ENCODE measurements at regions not wholly inside any gene's neighbourhood (a gene's known extent, or its start where the extent isn't known, plus 50 kb on each side); places are given as distances from the start of the nearest gene placed in this dataset.
A peak's percentile ranks its signal among the peaks of the same experiment; 100 is the strongest.

DNA sequence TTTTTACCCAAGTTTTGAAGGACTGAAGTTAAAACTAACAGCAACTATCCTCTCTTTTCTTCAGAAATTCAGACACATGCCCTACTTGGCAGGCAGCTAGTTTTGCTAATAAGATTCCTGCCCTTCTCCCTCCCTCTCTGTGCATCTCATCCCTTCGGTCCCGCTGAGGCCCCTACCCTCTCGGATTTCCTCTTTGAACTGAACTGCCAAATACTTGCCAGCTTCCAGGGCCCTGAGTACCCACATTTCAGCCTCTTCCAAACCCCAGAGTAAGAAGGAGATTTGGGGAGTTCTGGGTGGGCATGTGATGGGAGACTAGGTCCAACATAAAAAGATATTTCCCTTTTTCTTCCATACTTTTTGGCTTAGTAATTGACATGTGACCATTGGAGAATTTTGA lies 116.5 kb upstream of the JUN start:
- H3K36me3 ChIP-seq (ENCODE audit: low read depth) = no peaks in the 10 kb centered on the region
- peaks cover 4% of the 10 kb centered on the region for H3K4me1 ChIP-seq (ENCODE audit: insufficient read depth, poor library complexity, severe bottlenecking)
- no peaks in the 10 kb centered on the region for H3K9me3 ChIP-seq (ENCODE audit: severe bottlenecking)
- peak overlapping the region; percentile 74 for H3K27ac ChIP-seq (ENCODE audit: poor library complexity, severe bottlenecking)
- no peak overlapping the region for H3K4me3 ChIP-seq (ENCODE audit: severe bottlenecking)
- DNase-seq (ENCODE audit: low spot score) (no peak), ATAC-seq (ENCODE audit: low read depth) (no peak)
- TF ChIP-seq, protein P1, sequence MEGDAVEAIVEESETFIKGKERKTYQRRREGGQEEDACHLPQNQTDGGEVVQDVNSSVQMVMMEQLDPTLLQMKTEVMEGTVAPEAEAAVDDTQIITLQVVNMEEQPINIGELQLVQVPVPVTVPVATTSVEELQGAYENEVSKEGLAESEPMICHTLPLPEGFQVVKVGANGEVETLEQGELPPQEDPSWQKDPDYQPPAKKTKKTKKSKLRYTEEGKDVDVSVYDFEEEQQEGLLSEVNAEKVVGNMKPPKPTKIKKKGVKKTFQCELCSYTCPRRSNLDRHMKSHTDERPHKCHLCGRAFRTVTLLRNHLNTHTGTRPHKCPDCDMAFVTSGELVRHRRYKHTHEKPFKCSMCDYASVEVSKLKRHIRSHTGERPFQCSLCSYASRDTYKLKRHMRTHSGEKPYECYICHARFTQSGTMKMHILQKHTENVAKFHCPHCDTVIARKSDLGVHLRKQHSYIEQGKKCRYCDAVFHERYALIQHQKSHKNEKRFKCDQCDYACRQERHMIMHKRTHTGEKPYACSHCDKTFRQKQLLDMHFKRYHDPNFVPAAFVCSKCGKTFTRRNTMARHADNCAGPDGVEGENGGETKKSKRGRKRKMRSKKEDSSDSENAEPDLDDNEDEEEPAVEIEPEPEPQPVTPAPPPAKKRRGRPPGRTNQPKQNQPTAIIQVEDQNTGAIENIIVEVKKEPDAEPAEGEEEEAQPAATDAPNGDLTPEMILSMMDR (IDR thresholded peaks at IDR 0.05; ENCODE audit: poor library complexity, severe bottlenecking) = no peak
- no peaks in the 10 kb centered on the region for H3K27me3 ChIP-seq (ENCODE audit: insufficient read depth, poor library complexity, severe bottlenecking)

- no peak for DNase-seq (ENCODE audit: low spot score)
Measured at GRCh38 chr1:58901008-58901407, 117.2 kb upstream of the JUN start.

GRCh38 chr1:58902830-58903513 lies 119.1 kb upstream of the JUN start:
- H3K4me3 ChIP-seq (ENCODE audit: severe bottlenecking) = peak overlapping the region; percentile 26
- no peak for DNase-seq (ENCODE audit: low spot score)
- H3K27ac ChIP-seq (ENCODE audit: poor library complexity, severe bottlenecking) = peak overlapping the region; percentile 74
- H3K27me3 ChIP-seq (ENCODE audit: insufficient read depth, poor library complexity, severe bottlenecking) = no peaks in the 10 kb centered on the region
- no peaks in the 10 kb centered on the region for H3K9me3 ChIP-seq (ENCODE audit: severe bottlenecking)
- H3K36me3 ChIP-seq (ENCODE audit: low read depth) = no peaks in the 10 kb centered on the region
- no peak for ATAC-seq (ENCODE audit: low read depth)
- H3K4me1 ChIP-seq (ENCODE audit: insufficient read depth, poor library complexity, severe bottlenecking) = peaks cover 4% of the 10 kb centered on the region
- TF ChIP-seq, protein P1 (IDR thresholded peaks at IDR 0.05; ENCODE audit: poor library complexity, severe bottlenecking) = no peak

More at GRCh38 chr1:58901008-58901407, 117.2 kb upstream of the JUN start:
- Histone ChIP-seq H3K36me3 (ENCODE audit: low read depth) (no peaks in the 10 kb centered on the region), H3K27ac (ENCODE audit: poor library complexity, severe bottlenecking) (peak overlapping the region; percentile 74), H3K4me1 (ENCODE audit: insufficient read depth, poor library complexity, severe bottlenecking) (peaks cover 4% of the 10 kb centered on the region), H3K4me3 (ENCODE audit: severe bottlenecking) (no peak overlapping the region), H3K9me3 (ENCODE audit: severe bottlenecking) (no peaks in the 10 kb centered on the region), H3K27me3 (ENCODE audit: insufficient read depth, poor library complexity, severe bottlenecking) (no peaks in the 10 kb centered on the region)
- TF ChIP-seq, protein P1 (IDR thresholded peaks at IDR 0.05; ENCODE audit: poor library complexity, severe bottlenecking) = no peak
- no peak for ATAC-seq (ENCODE audit: low read depth)

- Histone ChIP-seq H3K4me3 (ENCODE audit: severe bottlenecking) (peak overlapping the region; percentile 26), H3K27ac (ENCODE audit: poor library complexity, severe bottlenecking) (peak overlapping the region; percentile 74), H3K9me3 (ENCODE audit: severe bottlenecking) (no peaks in the 10 kb centered on the region), H3K27me3 (ENCODE audit: insufficient read depth, poor library complexity, severe bottlenecking) (no peaks in the 10 kb centered on the region), H3K4me1 (ENCODE audit: insufficient read depth, poor library complexity, severe bottlenecking) (peaks cover 11% of the 10 kb centered on the region), H3K36me3 (ENCODE audit: low read depth) (no peaks in the 10 kb centered on the region)
- ATAC-seq (ENCODE audit: low read depth) (peak; percentile 82), DNase-seq (ENCODE audit: low spot score) (peak; percentile 70)
- TF ChIP-seq, protein P1 (IDR thresholded peaks at IDR 0.05; ENCODE audit: poor library complexity, severe bottlenecking) = no peak
Measured at GRCh38 chr1:58903514-58904298, 119.9 kb upstream of the JUN start.
